ENCODE measurements at regions not wholly inside any gene's neighbourhood (a gene's known extent, or its start where the extent isn't known, plus 50 kb on each side); places are given as distances from the start of the nearest gene placed in this dataset.

GRCh38 chr12:85352016-85352415 is 72.0 kb downstream of the ALX1 start:
- DNase-seq = peak; percentile 34 to 44

GRCh38 chr12:85356596-85357385 is 76.8 kb downstream of the ALX1 start:
- DNase-seq = peak; percentile 29

GRCh38 chr12:85357609-85358008 is 77.6 kb downstream of the ALX1 start:
- DNase-seq = no peak

GRCh38 chr12:85358715-85359114 is 78.7 kb downstream of the ALX1 start:
- no peak for DNase-seq

GRCh38 chr12:85363382-85364190 is 83.6 kb downstream of the ALX1 start:
- no peak for DNase-seq

GRCh38 chr12:85367936-85368335 is 87.9 kb downstream of the ALX1 start:
- no peak for DNase-seq

- DNase-seq = no peak
Measured at GRCh38 chr12:85369365-85370154, 89.5 kb downstream of the ALX1 start.

GRCh38 chr12:85373045-85373444 is 93.0 kb downstream of the ALX1 start:
- DNase-seq = no peak

GRCh38 chr12:85374981-85375380 is 95.0 kb downstream of the ALX1 start:
- DNase-seq = no peak

GRCh38 chr12:85385406-85385805 is 105.4 kb downstream of the ALX1 start:
- DNase-seq = no peak

GRCh38 chr12:85390266-85390665 is 110.2 kb downstream of the ALX1 start:
- peak; percentile 13 to 19 for DNase-seq

GRCh38 chr12:85392508-85392907 is 112.5 kb downstream of the ALX1 start:
- no peak for DNase-seq

- DNase-seq = peak; percentile 39 to 50
Measured at GRCh38 chr12:85393606-85394005, 113.6 kb downstream of the ALX1 start.

- DNase-seq = peak; percentile 22 to 28
Measured at GRCh38 chr12:85394065-85394464, 114.0 kb downstream of the ALX1 start.

- no peak for DNase-seq
Measured at GRCh38 chr12:85394809-85395208, 114.8 kb downstream of the ALX1 start.

GRCh38 chr12:85405262-85405661 is 125.2 kb downstream of the ALX1 start:
- no peak for DNase-seq

GRCh38 chr12:85405781-85406522 is 125.9 kb downstream of the ALX1 start:
- no peak for DNase-seq

GRCh38 chr12:85413266-85413665 is 133.2 kb downstream of the ALX1 start:
- no peak for DNase-seq

GRCh38 chr12:85422762-85423161 is 142.7 kb downstream of the ALX1 start:
- DNase-seq = no peak

GRCh38 chr12:85423947-85424346 is 143.9 kb downstream of the ALX1 start:
- no peak for DNase-seq

- DNase-seq = peak in 1 of 2 donors; percentile 21
Measured at GRCh38 chr12:85424581-85425348, 144.7 kb downstream of the ALX1 start.
